OCI-LY1 (cell line): ENCODE measurements at regions not wholly inside any gene's neighbourhood (a gene's known extent, or its start where the extent isn't known, plus 50 kb on each side); places are given as distances from the start of the nearest gene placed in this dataset.

Source experiments
- CTCF ChIP-seq: fragments of 200-600 bp; sonication (generic), shearing (Covaris generic); IDR thresholded peaks from 2 replicates; pipeline ENCODE4 v1.5.1; 2017; ENCODE audit warnings: mild to moderate bottlenecking, antibody characterized with exemption, low read length, moderate library complexity, mixed read lengths
- EZH2 ChIP-seq: fragments of 200-600 bp; sonication (generic), shearing (Covaris generic); IDR thresholded peaks from 2 replicates; pipeline ENCODE4 v1.8.0; 2017; ENCODE audit warnings: borderline replicate concordance, mixed run types, mild to moderate bottlenecking, antibody characterized with exemption, low read length, moderate library complexity, mixed read lengths

GRCh38 chr12:62003701-62004100 is 256.5 kb upstream of the USP15 start:
- no peak for TF ChIP-seq CTCF
- no peak for TF ChIP-seq EZH2
